Common myeloid progenitor, CD34-positive (primary cell): ENCODE measurements at regions not wholly inside any gene's neighbourhood (a gene's known extent, or its start where the extent isn't known, plus 50 kb on each side); places are given as distances from the start of the nearest gene placed in this dataset.
"Not testable (repeated sequence)": the region's sequence is repeated elsewhere in the genome, so short reads cannot be mapped to it uniquely, and the experiment has no call there.

Experiments
- CTCF ChIA-PET: fragments of 350-600 bp; sonication (Branson Sonifier 250); formaldehyde crosslinking; loops from one replicate; lab custom pipeline; 2021; ENCODE audit warnings: antibody characterized with exemption; lab: Charles Lee
- POLR2A ChIA-PET: fragments of 350-600 bp; sonication (Branson Sonifier 250); formaldehyde crosslinking; loops from one replicate; lab custom pipeline; 2021; ENCODE audit warnings: antibody characterized with exemption; lab: Charles Lee
- DNase-seq, 3 donors: peaks; one replicate each; pipeline versions ENCODE4 v3.0.0 to v3.0.0-alpha.2; 2013
- H3K27ac ChIP-seq, 2 experiments: 1 replicate in 1 of 2; 2 replicates in 1 of 2; pipeline ENCODE4 v1.7.0; 2013; ENCODE audit warnings: inconsistent platforms in 2 of 2, low read length in 2 of 2, mild to moderate bottlenecking in 2 of 2, low read depth in 1 of 2, moderate library complexity in 1 of 2; ENCODE audit not compliant: severe bottlenecking in 2 of 2, insufficient read depth in 1 of 2, poor library complexity in 1 of 2
- H3K27me3 ChIP-seq, 5 experiments: replicated peaks in 2 of 5; 1 replicate in 3 of 5; 2 replicates in 2 of 5; pipeline versions ENCODE4 v1.6.1 to v1.7.0; 2013; ENCODE audit warnings: low read length in 4 of 5, mild to moderate bottlenecking in 2 of 5, moderate library complexity in 2 of 5, inconsistent platforms in 1 of 5; ENCODE audit not compliant: insufficient read depth in 5 of 5, control insufficient read depth in 4 of 5
- H3K36me3 ChIP-seq, 4 experiments: 1 replicate in 2 of 4; 2 replicates in 2 of 4; pipeline versions ENCODE4 v1.6.1 to v1.7.0; 2013; ENCODE audit warnings: low read length in 3 of 4, control low read depth in 1 of 4, mild to moderate bottlenecking in 1 of 4; ENCODE audit not compliant: control insufficient read depth in 4 of 4, insufficient read depth in 4 of 4
- H3K4me1 ChIP-seq, 4 experiments: 1 replicate in 3 of 4; 2 replicates in 1 of 4; pipeline versions ENCODE4 v1.6.1 to v1.7.1; 2013; ENCODE audit warnings: low read length in 3 of 4, mild to moderate bottlenecking in 3 of 4, control low read depth in 1 of 4, inconsistent platforms in 1 of 4, moderate library complexity in 1 of 4; ENCODE audit not compliant: control insufficient read depth in 4 of 4, insufficient read depth in 4 of 4; ENCODE audit errors: control extremely low read depth in 1 of 4
- H3K4me3 ChIP-seq, 7 experiments: 1 replicate in 4 of 7; 2 replicates in 3 of 7; pipeline versions ENCODE4 v1.5.1 to v1.7.0; 2013; ENCODE audit warnings: mild to moderate bottlenecking in 7 of 7, low read length in 6 of 7, moderate library complexity in 6 of 7, inconsistent platforms in 2 of 7, low read depth in 2 of 7, control low read depth in 1 of 7; ENCODE audit not compliant: insufficient read depth in 4 of 7, control insufficient read depth in 1 of 7; ENCODE audit errors: extremely low read depth in 1 of 7
- H3K9me3 ChIP-seq, 5 experiments: 1 replicate in 4 of 5; 2 replicates in 1 of 5; pipeline versions ENCODE4 v1.6.1 to v1.7.1; 2013; ENCODE audit warnings: low read length in 4 of 5, mild to moderate bottlenecking in 2 of 5, inconsistent platforms in 1 of 5, low read depth in 1 of 5, moderate library complexity in 1 of 5; ENCODE audit not compliant: control insufficient read depth in 4 of 5, insufficient read depth in 2 of 5; ENCODE audit errors: control extremely low read depth in 1 of 5
- WGBS: methylation state at CpG from one replicate; pipeline ENCODE4 v1.1.5; 2013; ENCODE audit not compliant: insufficient coverage; 5-methylcytosine and 5-hydroxymethylcytosine counted together

DNA sequence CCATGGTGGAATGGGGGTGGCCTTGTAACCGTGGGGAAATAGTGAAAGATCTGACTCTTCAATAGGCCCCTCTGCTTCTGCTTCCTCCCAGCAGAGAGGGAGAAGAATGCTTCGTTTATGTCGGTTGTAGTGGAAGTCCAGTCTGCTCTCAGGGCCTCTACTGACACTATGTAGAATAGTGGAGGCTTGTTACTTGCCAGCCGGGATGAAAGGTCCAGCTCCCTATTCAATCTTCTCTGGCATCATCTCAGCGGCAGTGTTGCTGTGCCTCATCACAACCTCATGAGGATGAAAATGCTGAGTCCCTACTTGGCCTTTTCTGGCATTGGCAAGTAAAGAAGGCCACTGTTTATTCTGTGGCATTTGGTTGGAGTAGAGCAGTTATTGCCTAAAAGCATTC, 820.9 kb upstream of the TENM4 start:
- no peak for DNase-seq
- Histone ChIP-seq H3K27ac (no peak overlapping the region), H3K27me3 (no peaks in the 10 kb centered on the region), H3K4me1 (no peaks in the 10 kb centered on the region), H3K36me3 (no peaks in the 10 kb centered on the region), H3K4me3 (no peak overlapping the region), H3K9me3 (no peaks in the 10 kb centered on the region)
- POLR2A ChIA-PET: no interaction called here
- CTCF ChIA-PET: no interaction called here
- 82% methylated on average over 3 of the region's 5 CpGs for WGBS

- H3K4me1 ChIP-seq, H3K27ac ChIP-seq, DNase-seq, H3K27me3 ChIP-seq, CTCF ChIA-PET, H3K36me3 ChIP-seq, H3K9me3 ChIP-seq, POLR2A ChIA-PET, H3K4me3 ChIP-seq: not testable (repeated sequence)
- WGBS: 93% methylated on average over 29 of the region's 45 CpGs
Observed at GRCh38 chr11:80257319-80258015, 816.6 kb upstream of the TENM4 start.

DNA sequence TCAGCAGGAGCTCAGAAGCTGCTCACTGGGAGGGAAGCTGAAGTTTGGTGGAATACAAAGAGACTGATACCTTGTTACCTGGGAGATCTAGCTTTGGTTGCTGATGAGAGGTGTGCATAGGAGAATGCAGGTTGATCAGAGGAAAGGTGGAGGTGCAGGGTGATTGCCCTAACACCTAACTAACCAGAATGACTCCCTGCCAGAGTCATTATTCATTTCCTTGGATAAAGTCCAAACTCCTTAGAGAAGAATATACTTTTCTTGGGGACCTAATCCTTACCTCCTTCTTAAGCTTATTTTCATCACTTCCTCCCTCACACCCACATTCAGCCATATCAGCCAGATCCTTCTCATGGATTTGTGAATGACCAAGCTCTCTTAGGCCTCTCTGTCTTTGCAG, 814.2 kb upstream of the TENM4 start:
- Histone ChIP-seq H3K4me1 (no peaks in the 10 kb centered on the region), H3K9me3 (no peaks in the 10 kb centered on the region), H3K4me3 (no peak overlapping the region), H3K27me3 (no peaks in the 10 kb centered on the region), H3K36me3 (no peaks in the 10 kb centered on the region), H3K27ac (no peak overlapping the region)
- CTCF ChIA-PET: interaction anchor here (1.3 kb wide), 1 partner anchor 9 kb away, joined by 3 read pairs; no protein-coding TSS in a partner anchor
- no peak for DNase-seq
- POLR2A ChIA-PET: no interaction called here

GRCh38 chr11:80241766-80242165, 800.9 kb upstream of the TENM4 start:
- Histone ChIP-seq H3K4me3 (no peak overlapping the region), H3K27me3 (no peaks in the 10 kb centered on the region), H3K9me3 (no peaks in the 10 kb centered on the region), H3K4me1 (no peaks in the 10 kb centered on the region), H3K36me3 (no peaks in the 10 kb centered on the region), H3K27ac (no peak overlapping the region)
- POLR2A ChIA-PET: no interaction called here
- CTCF ChIA-PET: no interaction called here
- WGBS: 80% methylated on average over 1 of the region's 3 CpGs
- no peak for DNase-seq

DNA sequence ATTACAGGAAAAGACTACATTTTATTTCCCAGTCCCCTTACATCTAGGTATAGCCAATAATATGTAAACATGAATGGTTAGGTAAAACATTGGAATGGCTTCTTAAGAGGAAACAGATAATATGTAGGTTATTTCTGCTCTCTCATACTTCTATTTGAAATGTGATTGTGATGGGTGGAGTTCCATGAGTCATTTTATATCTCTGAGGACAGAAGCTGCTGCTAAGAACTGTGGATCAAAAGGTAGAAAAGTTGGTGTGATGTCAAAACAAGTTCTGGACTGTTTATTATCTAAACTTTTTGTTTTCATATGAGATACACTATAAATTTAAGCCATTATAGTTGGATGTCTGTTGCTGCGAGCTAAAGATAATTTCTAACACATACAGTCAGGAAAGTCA, 799.4 kb upstream of the TENM4 start:
- ChIA-PET POLR2A (no interaction called here), CTCF (no interaction called here)
- Histone ChIP-seq H3K27me3 (no peaks in the 10 kb centered on the region), H3K9me3 (peaks cover 0 to 2% (median under 1%) of the 10 kb centered on the region in 5 experiments), H3K36me3 (no peaks in the 10 kb centered on the region), H3K4me1 (no peaks in the 10 kb centered on the region), H3K27ac (no peak overlapping the region), H3K4me3 (no peak overlapping the region)
- no peak for DNase-seq
- no CpG with 5 or more reads among the region's 1 CpG for WGBS

- CTCF ChIA-PET: no interaction called here
- POLR2A ChIA-PET: no interaction called here
- no peaks in the 10 kb centered on the region for H3K27me3 ChIP-seq
- H3K36me3 ChIP-seq: no peaks in the 10 kb centered on the region
- H3K4me3 ChIP-seq: no peak overlapping the region
- peaks cover 0 to 4% (median 2%) of the 10 kb centered on the region in 5 experiments for H3K9me3 ChIP-seq
- DNase-seq: no peak
- no peaks in the 10 kb centered on the region for H3K4me1 ChIP-seq
- 100% methylated on average over 1 of the region's 1 CpG for WGBS
- no peak overlapping the region for H3K27ac ChIP-seq
Observed at GRCh38 chr11:80239217-80239616, 798.4 kb upstream of the TENM4 start.

- Histone ChIP-seq H3K4me3 (no peak overlapping the region), H3K9me3 (peaks cover 0 to 21% (median 3%) of the 10 kb centered on the region in 5 experiments), H3K27me3 (no peaks in the 10 kb centered on the region), H3K36me3 (no peaks in the 10 kb centered on the region), H3K27ac (no peak overlapping the region), H3K4me1 (no peaks in the 10 kb centered on the region)
- CTCF ChIA-PET: no interaction called here
- DNase-seq: peak in 1 of 3 donors; percentile 0
- POLR2A ChIA-PET: no interaction called here
Observed at GRCh38 chr11:80227915-80228314, 787.1 kb upstream of the TENM4 start.
